Peyer's patch (tissue), 4 donors: ENCODE measurements at regions not wholly inside any gene's neighbourhood (a gene's known extent, or its start where the extent isn't known, plus 50 kb on each side); places are given as distances from the start of the nearest gene placed in this dataset.

ENCODE experiments used
- DNase-seq, 3 donors: peaks; one replicate each; pipeline ENCODE4 v3.0.0-alpha.2; 2017 to 2019
- H3K27ac ChIP-seq, 4 donors: fragments of 200-600 bp; sonication (generic); one replicate each; pipeline ENCODE4 v1.5.1; 2016 to 2019
- H3K27me3 ChIP-seq, 2 donors: fragments of 200-600 bp; sonication (generic); one replicate each; pipeline ENCODE4 v1.5.1; 2019
- H3K36me3 ChIP-seq, 3 donors: fragments of 200-600 bp; sonication (generic); one replicate each; pipeline ENCODE4 v1.5.1; 2016 to 2019
- H3K4me1 ChIP-seq, 4 donors: fragments of 200-600 bp; sonication (generic); one replicate each; pipeline ENCODE4 v1.5.1; 2016 to 2019
- H3K4me3 ChIP-seq, 4 donors: fragments of 200-600 bp; sonication (generic); 1 replicate in 3 of 4; 2 replicates in 1 of 4; pipeline ENCODE4 v1.5.1; 2016 to 2019; ENCODE audit warnings: mild to moderate bottlenecking in 1 of 4
- H3K9me3 ChIP-seq, 4 donors: fragments of 200-600 bp; sonication (generic); one replicate each; pipeline ENCODE4 v1.5.1; 2016 to 2019; ENCODE audit warnings: mild to moderate bottlenecking in 1 of 4
- POLR2A ChIP-seq, 2 donors: fragments of 450-650 bp; IDR thresholded peaks; one replicate each; pipeline ENCODE4 v1.5.1; 2017; ENCODE audit warnings: antibody characterized with exemption in 2 of 2, mild to moderate bottlenecking in 2 of 2, moderate library complexity in 2 of 2
- TF ChIP-seq, protein P1 (sequence below), 6 experiments: fragments of 450-650 bp in 4 of 6; fragments of 200-600 bp in 2 of 6; sonication (generic) in 1 of 6; IDR thresholded peaks; one replicate each; pipeline ENCODE4 v1.5.1; 2017 to 2019; ENCODE audit warnings: antibody characterized with exemption in 6 of 6, mild to moderate bottlenecking in 3 of 6, moderate library complexity in 1 of 6

DNA sequence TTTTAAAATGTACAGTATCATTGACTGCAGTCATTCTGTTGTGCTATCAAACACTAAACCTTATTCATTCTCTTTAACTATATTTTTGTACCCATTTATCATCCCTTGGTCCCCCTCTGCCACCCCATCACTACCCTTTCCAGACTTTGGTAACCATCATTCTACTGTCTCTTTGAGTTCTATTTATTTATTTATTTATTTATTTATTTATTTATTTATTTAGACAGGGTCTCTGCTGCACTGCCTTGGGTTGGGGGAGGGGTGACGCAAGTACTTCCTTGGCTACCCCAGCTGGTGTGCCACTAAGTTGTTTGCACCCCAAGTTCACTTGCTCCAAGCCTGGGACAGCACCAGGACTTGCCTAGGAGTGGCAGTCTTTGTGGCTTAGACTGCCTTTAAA, 427.8 kb upstream of the NOVA1 start:
- Histone ChIP-seq H3K36me3 (no peaks in the 10 kb centered on the region), H3K9me3 (no peaks in the 10 kb centered on the region), H3K4me3 (no peak overlapping the region), H3K27ac (no peak overlapping the region), H3K27me3 (no peaks in the 10 kb centered on the region), H3K4me1 (no peaks in the 10 kb centered on the region)
- no peak for TF ChIP-seq POLR2A (IDR thresholded peaks at IDR 0.05)
- TF ChIP-seq, protein P1, sequence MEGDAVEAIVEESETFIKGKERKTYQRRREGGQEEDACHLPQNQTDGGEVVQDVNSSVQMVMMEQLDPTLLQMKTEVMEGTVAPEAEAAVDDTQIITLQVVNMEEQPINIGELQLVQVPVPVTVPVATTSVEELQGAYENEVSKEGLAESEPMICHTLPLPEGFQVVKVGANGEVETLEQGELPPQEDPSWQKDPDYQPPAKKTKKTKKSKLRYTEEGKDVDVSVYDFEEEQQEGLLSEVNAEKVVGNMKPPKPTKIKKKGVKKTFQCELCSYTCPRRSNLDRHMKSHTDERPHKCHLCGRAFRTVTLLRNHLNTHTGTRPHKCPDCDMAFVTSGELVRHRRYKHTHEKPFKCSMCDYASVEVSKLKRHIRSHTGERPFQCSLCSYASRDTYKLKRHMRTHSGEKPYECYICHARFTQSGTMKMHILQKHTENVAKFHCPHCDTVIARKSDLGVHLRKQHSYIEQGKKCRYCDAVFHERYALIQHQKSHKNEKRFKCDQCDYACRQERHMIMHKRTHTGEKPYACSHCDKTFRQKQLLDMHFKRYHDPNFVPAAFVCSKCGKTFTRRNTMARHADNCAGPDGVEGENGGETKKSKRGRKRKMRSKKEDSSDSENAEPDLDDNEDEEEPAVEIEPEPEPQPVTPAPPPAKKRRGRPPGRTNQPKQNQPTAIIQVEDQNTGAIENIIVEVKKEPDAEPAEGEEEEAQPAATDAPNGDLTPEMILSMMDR (IDR thresholded peaks at IDR 0.05): no peak
- no peak for DNase-seq

DNA sequence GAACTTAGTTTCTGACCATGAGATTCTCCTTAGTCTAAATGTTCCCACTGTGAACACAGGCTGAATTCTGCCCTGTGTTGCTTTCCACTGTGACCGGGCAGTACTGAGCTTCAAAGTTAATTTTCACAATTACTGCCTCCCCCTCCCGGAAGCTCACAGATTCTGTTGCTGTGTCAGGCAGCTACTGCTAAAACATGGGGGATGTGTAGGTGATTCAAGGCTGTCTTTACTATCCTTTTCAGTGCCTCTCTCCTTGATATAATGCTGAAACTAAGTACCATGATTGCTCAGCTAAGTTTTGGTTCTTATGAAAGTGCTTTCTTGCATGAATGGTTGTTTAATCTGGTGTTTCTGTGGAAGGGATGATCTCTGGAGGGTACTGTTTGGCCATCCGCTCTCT, 428.3 kb upstream of the NOVA1 start:
- H3K27ac ChIP-seq: no peak overlapping the region
- H3K9me3 ChIP-seq: no peaks in the 10 kb centered on the region
- no peak for DNase-seq
- no peaks in the 10 kb centered on the region for H3K27me3 ChIP-seq
- H3K36me3 ChIP-seq: no peaks in the 10 kb centered on the region
- H3K4me1 ChIP-seq: no peaks in the 10 kb centered on the region
- no peak for TF ChIP-seq POLR2A (IDR thresholded peaks at IDR 0.05)
- TF ChIP-seq, protein P1 (IDR thresholded peaks at IDR 0.05): no peak
- no peak overlapping the region for H3K4me3 ChIP-seq

DNA sequence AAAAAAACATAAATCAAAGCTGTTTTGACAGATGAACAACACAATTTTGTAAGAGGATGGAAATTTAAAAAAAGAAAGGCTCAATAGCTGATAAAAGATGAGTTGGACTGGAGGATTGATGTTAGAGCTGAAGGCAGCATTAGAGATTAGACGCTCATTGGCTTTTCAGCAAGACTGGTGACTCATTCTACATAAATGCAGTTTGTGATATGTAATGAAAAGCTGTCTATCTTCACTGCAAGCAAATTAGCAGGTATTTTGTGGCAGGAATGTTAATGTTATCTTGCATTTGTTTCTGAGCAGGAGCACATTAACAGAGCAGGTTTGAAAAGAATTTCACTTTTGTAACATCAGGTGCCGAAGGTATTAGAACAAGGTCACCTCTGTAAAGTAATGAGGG, 442.7 kb upstream of the NOVA1 start:
- no peak for DNase-seq
- TF ChIP-seq, protein P1 (IDR thresholded peaks at IDR 0.05): no peak
- TF ChIP-seq POLR2A (IDR thresholded peaks at IDR 0.05): no peak
- Histone ChIP-seq H3K27me3 (no peaks in the 10 kb centered on the region), H3K4me3 (no peak overlapping the region), H3K27ac (no peak overlapping the region), H3K36me3 (no peaks in the 10 kb centered on the region), H3K4me1 (no peaks in the 10 kb centered on the region), H3K9me3 (no peaks in the 10 kb centered on the region)

DNA sequence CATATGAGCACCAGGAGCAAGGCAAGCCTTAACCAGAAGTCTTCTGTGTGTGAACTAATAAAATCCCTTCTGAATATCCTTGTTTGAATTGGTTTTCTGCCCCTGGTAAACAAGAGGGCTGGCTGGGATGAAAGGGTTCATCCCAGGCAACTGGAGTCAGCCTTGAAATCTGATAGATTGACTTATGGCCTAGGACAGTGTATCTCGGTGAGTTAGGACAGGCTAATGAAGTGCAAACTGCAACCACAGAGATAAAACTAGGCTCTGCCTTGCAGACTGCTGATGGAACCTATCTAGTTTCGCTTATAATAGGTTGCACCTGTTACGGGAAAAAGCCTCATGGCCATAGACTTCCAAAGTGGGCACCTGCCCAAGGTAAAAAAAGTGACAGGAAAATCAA, 451.9 kb upstream of the NOVA1 start:
- H3K36me3 ChIP-seq: no peaks in the 10 kb centered on the region
- no peaks in the 10 kb centered on the region for H3K4me1 ChIP-seq
- no peaks in the 10 kb centered on the region for H3K9me3 ChIP-seq
- no peak overlapping the region for H3K27ac ChIP-seq
- no peak for TF ChIP-seq POLR2A (IDR thresholded peaks at IDR 0.05)
- TF ChIP-seq, protein P1 (IDR thresholded peaks at IDR 0.05): no peak
- H3K4me3 ChIP-seq: no peak overlapping the region
- no peak for DNase-seq
- no peaks in the 10 kb centered on the region for H3K27me3 ChIP-seq

DNA sequence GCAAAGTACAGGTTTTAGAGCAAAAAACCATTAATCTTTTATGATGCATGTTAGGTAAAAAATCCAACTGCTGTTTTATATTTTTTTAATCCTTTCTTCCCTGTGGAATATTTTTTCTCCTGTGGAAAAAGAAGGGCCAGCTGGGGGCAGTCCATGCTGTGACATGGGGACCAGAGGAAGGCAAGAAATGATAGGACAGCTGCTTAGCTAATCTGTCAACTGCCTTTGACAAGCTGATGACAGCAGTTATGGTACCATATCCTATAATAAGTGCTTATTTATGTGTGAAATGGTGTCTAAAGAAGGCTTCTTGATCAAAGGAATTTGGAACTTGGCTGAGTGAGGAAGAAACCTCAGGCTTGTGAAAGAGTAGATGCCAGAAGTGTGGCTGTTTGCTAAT, 452.4 kb upstream of the NOVA1 start:
- Histone ChIP-seq H3K4me3 (no peak overlapping the region), H3K27ac (no peak overlapping the region), H3K27me3 (no peaks in the 10 kb centered on the region), H3K36me3 (no peaks in the 10 kb centered on the region), H3K9me3 (no peaks in the 10 kb centered on the region), H3K4me1 (no peaks in the 10 kb centered on the region)
- no peak for DNase-seq
- TF ChIP-seq, protein P1 (IDR thresholded peaks at IDR 0.05): no peak
- no peak for TF ChIP-seq POLR2A (IDR thresholded peaks at IDR 0.05)

DNA sequence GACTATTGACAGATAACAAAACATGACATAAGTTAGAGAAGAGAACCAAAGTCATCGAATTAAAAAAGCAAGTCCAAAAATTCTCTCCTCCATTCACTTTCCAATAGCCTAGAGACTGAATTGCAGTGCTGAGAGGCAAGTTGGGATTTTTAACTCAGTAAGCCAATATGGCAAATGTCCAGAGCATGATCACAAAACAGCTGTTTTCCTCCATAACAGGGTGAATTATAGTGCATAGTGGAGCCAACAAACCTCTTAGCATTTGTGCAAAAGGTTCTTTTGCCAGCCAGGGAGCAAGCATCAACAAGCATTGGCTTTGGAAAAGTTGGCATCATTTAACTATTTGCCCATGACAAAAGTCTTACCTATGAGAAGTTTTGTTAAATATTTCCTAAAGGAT, 458.8 kb upstream of the NOVA1 start:
- DNase-seq: no peak
- Histone ChIP-seq H3K27me3 (no peaks in the 10 kb centered on the region), H3K4me3 (no peak overlapping the region), H3K36me3 (no peaks in the 10 kb centered on the region), H3K9me3 (no peaks in the 10 kb centered on the region), H3K4me1 (no peaks in the 10 kb centered on the region), H3K27ac (no peak overlapping the region)
- no peak for TF ChIP-seq POLR2A (IDR thresholded peaks at IDR 0.05)
- TF ChIP-seq, protein P1 (IDR thresholded peaks at IDR 0.05): no peak
